RWPE1 (cell line): ENCODE measurements at regions not wholly inside any gene's neighbourhood (a gene's known extent, or its start where the extent isn't known, plus 50 kb on each side); places are given as distances from the start of the nearest gene placed in this dataset.
"Not testable (repeated sequence)": the region's sequence is repeated elsewhere in the genome, so short reads cannot be mapped to it uniquely, and the experiment has no call there.

Experiments used
- CTCF ChIA-PET: fragments of 350-600 bp; sonication (Branson Sonifier 250); formaldehyde crosslinking; extraction: SDS; loops from one replicate; lab custom pipeline; 2021; lab: Yijun Ruan, JAX
- POLR2A ChIA-PET: fragments of 400-600 bp; formaldehyde crosslinking; extraction: SDS; loops from one replicate; lab custom pipeline; 2020; ENCODE audit warnings: antibody characterized with exemption; ENCODE audit not compliant: low non-redundant PET; lab: Yijun Ruan, JAX
- DNase-seq: peaks from one replicate; pipeline ENCODE4 v3.0.0; 2012; ENCODE audit warnings: low spot score
- H3K27ac ChIP-seq: fragments of 450-650 bp; 2 replicates; pipeline ENCODE4 v1.5.1; 2017
- CTCF ChIP-seq: fragments of 450-650 bp; conservative IDR thresholded peaks from 2 replicates; pipeline ENCODE4 v1.5.1; 2017; ENCODE audit warnings: low read depth, mild to moderate bottlenecking

- TF ChIP-seq CTCF, result no peak
- ChIA-PET POLR2A (no interaction called here), CTCF (no interaction called here)
- no peak overlapping the region for H3K27ac ChIP-seq
- DNase-seq, result no peak
Observed at GRCh38 chr2:186380805-186381204, 105.3 kb upstream of the ZC3H15 start.

- no peak overlapping the region for H3K27ac ChIP-seq
- no peak for TF ChIP-seq CTCF
- POLR2A ChIA-PET, result no interaction called here
- DNase-seq, result no peak
- CTCF ChIA-PET, result no interaction called here
Observed at GRCh38 chr2:186381573-186381972, 104.5 kb upstream of the ZC3H15 start.

- no peak for DNase-seq
- POLR2A ChIA-PET, result no interaction called here
- H3K27ac ChIP-seq, result no peak overlapping the region
- CTCF ChIA-PET, result no interaction called here
- TF ChIP-seq CTCF, result no peak
Observed at GRCh38 chr2:186382932-186383331, 103.1 kb upstream of the ZC3H15 start.

- no peak for DNase-seq
Observed at GRCh38 chr2:186384226-186384625, 101.8 kb upstream of the ZC3H15 start.

GRCh38 chr2:186385638-186386201 lies 100.3 kb upstream of the ZC3H15 start:
- POLR2A ChIA-PET, DNase-seq, CTCF ChIA-PET, H3K27ac ChIP-seq: not testable (repeated sequence)

More at GRCh38 chr2:186384226-186384625, 101.8 kb upstream of the ZC3H15 start:
- POLR2A ChIA-PET, result no interaction called here
- no peak overlapping the region for H3K27ac ChIP-seq
- TF ChIP-seq CTCF, result no peak
- CTCF ChIA-PET, result no interaction called here

GRCh38 chr2:186399082-186399644 lies 86.9 kb upstream of the ZC3H15 start:
- no peak overlapping the region for H3K27ac ChIP-seq
- no peak for DNase-seq
- no peak for TF ChIP-seq CTCF
- POLR2A ChIA-PET, result no interaction called here
- CTCF ChIA-PET, result no interaction called here

- DNase-seq, result no peak
- POLR2A ChIA-PET, result no interaction called here
- TF ChIP-seq CTCF, result no peak
- CTCF ChIA-PET, result no interaction called here
- no peak overlapping the region for H3K27ac ChIP-seq
Observed at GRCh38 chr2:186405842-186406241, 80.2 kb upstream of the ZC3H15 start.
